GM21381 (cell line): ENCODE measurements at regions not wholly inside any gene's neighbourhood (a gene's known extent, or its start where the extent isn't known, plus 50 kb on each side); places are given as distances from the start of the nearest gene placed in this dataset.
A peak's percentile ranks its signal among the peaks of the same experiment; 100 is the strongest.

Experiments used
- ATAC-seq: cut with Tn5 transposase; IDR thresholded peaks from one replicate; pipeline ENCODE4 v1.9.1; 2021; ENCODE audit warnings: mild to moderate bottlenecking, moderate library complexity; ENCODE audit not compliant: unreplicated experiment

DNA sequence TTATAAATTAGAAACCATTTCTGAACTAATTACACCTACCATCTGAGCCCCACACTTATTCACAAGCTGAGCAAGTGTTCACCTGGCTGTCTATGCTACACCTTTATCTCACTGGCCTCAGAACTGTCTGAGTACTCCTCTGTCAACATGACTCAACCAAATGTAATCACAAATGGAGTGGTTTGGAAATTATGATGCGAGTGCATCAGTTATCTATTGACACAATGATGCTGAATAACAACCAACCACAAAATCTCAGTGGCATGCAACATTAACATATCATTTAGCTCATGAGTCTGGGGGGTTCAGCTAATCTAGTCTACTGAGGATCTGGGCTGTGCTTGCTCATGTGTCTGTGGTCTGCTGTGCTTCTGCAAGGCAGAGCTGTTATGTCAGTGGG is 184.2 kb upstream of the NXPH2 start:
- ATAC-seq = no peak

DNA sequence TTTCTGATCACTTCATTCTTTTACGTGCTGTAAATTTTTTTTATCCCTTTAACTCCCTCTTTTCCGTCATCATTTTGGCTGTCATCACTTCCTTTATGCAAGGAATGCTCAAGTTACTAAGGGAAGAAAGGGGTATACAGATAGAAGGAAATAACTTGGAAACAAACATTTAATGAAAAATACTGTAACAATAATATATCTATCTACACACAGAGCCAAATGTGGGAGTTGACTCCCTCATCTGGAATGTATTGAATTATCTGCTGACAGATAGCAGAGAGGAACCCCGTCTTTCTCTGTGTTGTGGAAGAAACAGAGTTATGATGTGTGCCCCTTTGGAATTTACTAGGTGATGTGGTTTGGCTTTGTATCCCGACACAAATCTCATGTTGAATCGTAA is 182.5 kb upstream of the NXPH2 start:
- no peak for ATAC-seq

GRCh38 chr2:138960191-138960590 is 180.0 kb upstream of the NXPH2 start:
- ATAC-seq = no peak

GRCh38 chr2:138959031-138959430 is 178.8 kb upstream of the NXPH2 start:
- ATAC-seq = no peak

DNA sequence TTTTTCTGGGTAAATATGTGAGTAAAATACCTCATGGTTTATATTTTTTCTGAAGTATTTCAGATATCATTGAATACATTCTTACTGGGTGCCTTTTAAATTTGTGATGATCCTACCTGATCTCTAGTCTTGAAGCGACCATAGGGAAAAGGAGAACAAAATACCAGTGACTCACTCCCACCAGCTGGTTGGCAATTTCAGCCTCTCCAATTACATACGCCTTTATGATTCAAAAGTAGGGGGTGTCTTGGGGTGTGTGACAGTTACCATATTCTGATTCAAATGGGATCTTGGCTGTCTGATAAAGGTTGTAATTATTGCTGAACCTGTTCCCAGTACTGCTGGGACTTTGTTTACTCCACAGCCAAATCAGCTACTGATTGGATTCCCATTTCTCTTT is 175.9 kb upstream of the NXPH2 start:
- no peak for ATAC-seq

GRCh38 chr2:138950486-138950885 is 170.3 kb upstream of the NXPH2 start:
- no peak for ATAC-seq

GRCh38 chr2:138949517-138949916 is 169.3 kb upstream of the NXPH2 start:
- no peak for ATAC-seq

DNA sequence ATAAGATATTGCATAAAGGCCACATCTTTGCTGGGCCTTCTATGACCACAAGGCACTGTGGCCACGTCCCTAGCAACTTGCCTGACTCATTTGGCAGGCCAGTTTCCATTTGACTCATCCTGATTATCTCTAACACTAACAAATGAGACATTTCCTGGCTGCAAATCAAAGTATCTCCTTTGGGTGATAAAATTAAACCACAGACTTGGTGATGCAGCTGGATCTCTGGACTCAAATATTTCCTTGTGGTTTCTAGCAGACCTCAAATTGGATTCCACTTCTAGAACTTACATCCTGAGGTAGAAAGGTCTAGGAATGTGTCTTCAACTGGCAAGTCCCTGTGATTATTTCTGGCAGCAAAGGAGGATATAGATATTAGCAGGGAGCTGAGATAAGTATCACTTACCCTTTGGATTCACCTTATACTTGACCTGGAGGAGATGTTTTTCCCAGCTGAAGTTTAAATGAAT is 167.9 kb upstream of the NXPH2 start:
- ATAC-seq = peak; percentile 77

DNA sequence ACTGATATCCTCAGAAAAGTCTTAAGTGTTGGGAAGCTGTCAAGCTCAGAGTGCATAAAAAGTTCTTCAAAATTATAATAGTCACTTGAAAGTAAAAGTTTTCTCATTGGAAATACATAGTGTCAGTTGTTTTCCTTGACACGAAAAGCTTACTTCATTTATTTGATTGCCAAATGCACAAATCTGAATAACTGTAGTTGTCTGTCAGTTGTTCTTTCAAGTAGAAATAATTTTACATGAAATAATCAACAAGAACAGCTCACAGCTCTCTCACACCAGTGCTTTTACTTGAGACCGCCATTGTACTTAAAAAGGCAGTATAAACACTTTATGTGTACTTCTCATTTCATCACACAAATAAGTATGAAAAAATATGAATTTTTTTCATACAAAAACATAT is 163.3 kb upstream of the NXPH2 start:
- no peak for ATAC-seq

DNA sequence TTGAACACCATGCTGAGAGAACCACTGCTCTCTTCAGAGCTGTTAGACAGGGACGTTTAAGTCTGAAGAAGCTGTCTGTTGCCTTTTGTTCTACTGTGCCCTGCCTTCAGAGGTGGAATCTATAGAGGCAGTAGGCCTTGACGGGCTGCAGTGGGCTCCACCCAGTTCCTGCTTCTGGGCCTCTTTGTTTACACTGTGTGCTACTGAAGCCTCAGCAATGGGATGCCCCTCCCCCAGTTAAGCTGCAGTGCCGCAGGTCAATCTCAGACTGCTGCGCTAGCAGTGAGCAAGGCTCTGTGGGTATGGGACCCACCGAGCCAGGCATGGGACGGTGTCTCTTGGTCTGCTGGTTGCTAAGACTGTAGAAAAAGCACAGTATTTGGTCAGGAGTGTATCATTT is 162.3 kb upstream of the NXPH2 start:
- ATAC-seq = no peak

DNA sequence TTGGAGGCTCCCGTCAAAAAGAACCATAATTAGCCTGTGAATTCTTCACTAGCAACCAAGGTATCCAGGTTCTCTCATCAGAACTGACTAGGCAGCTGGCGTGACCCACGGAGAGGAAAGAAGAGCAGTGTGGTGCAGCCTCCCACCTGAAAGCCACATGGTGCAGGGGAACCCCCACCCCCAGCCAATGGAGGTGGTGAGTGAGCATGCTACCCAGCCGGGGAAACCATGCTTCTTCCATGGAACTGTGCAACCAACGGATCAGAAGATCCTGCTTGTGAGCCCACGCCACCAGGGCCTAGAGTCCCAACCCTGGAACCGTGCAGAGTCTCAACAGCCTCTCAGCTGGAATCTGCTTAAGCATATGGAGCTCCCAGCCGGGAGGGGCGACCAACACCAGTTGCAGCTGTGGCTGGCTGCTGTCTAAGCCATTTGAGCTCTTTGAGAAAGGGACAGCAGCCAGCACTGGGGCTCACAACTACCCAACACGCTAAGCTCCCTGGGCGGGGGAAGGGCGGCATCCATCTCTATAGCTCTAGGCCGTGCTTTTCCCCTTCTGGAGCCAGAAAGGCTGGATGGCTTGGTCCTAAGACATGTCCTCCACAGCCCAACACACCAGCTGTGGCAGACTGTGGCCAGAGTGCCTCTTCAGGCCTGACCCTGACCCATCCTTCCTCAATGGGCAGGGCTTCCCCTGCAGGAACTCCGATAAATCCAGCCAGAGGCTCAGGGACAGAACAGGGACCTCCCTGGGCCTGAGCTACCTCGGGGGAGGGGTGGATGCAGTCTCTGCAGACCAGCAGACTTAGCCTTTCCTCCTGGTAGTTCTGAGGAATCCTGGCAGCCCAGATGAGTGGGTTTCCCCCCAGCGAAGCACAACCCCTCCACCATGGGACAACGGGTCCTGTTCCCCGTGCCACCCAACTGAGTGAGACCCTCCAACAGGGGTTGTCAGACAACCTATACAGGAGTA is 151.4 kb upstream of the NXPH2 start:
- no peak for ATAC-seq

GRCh38 chr2:138930571-138930970 is 150.4 kb upstream of the NXPH2 start:
- no peak for ATAC-seq

DNA sequence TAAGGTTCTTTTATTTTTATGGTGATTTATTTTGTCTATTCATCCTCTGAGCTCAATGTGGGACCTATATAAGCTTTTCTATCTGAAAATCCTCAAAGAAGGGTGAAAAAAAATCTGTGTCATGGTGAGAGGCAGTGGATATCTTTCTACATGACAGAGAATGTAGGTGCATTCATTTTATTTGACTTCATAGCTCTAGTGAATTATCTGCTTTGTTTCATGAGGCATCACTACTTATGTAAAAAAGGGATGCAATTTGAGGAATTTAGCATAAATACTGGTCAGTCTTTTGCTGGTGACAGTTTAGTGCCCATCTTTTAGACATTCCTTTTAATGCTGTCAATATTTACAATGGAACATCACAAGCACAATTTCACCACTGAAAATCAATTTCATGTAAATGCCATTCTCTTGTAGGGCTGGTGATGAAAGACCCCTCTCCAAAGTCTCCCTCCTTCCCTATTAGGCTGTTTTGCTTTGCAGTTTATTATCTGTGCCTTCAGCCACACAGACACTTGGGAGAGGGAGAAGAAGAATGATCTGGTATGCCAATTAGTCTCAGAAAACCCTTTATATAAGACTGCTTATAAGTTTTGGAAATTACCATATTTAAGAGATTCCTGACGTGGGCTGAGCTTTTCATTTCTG is 148.3 kb upstream of the NXPH2 start:
- ATAC-seq = no peak

GRCh38 chr2:138922973-138923563 is 142.9 kb upstream of the NXPH2 start:
- ATAC-seq = no peak

GRCh38 chr2:138919120-138919747 is 139.0 kb upstream of the NXPH2 start:
- no peak for ATAC-seq

DNA sequence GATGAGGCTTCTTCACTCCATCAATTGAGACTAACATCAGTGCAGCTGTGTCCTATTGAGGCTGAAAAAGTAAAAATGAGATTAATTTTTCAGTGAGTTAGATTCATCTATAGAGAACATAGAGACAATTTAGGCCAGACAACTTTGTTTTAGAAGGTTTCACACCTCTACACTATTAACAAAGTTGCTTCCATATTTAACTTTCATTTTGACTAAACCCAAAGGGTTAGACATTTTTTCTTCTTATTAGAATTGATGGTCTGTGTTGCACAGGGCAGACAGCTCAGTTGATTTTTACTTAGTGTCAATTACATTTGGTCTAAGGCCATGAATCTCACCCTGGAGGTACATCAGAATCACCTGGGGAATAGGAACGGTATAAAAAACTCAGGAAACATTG is 130.2 kb upstream of the NXPH2 start:
- no peak for ATAC-seq

DNA sequence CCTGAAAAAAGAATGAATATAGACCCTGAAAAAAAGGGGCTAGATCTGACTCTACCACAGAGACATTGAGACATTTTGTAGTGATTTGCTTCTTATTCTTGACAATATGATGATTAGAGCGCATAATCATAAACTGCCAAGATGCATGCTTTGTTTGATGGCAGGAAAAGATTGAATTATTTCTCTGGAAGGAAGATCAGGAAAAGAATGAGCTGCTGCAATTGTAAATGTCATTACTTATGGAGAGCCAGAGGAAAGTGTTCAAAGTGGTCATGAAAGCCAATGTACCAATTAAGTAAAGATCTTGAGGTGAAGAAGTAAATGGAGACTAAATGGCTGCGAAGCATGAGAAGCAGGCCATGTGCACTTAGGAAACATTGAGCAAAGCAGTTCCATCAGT is 126.4 kb upstream of the NXPH2 start:
- ATAC-seq = no peak

DNA sequence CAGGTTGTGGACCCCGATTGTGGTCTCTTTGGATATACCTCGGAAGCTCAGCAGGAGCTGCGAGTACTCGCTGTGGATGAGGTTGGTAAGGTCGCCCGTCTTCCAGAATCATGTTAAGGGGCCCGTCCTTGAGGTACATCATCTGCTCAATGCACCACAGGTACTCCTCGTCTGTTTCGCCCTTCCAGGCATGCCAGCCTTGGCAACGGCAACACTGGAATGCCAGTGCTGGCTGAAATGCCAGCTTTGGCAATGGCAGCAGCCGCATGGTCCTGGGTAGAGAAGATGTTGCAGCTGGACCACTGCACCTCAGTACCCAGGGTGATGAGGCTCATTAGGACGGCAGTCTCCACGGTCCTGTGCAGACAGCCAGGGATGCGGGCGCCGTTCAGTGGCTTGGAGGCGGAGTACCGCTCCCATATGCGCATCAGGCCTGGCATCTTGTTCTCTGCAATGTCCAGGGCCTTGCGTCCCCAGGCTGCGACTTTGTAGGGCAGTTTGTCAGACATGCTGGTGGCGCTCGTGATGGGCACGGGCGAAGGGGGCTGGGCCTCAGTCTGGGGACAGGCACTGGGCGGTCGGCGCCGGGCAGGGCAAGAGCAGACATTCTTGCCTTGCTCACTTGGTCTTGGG is 122.2 kb upstream of the NXPH2 start:
- no peak for ATAC-seq

GRCh38 chr2:138901530-138901929 is 121.3 kb upstream of the NXPH2 start:
- ATAC-seq = no peak

DNA sequence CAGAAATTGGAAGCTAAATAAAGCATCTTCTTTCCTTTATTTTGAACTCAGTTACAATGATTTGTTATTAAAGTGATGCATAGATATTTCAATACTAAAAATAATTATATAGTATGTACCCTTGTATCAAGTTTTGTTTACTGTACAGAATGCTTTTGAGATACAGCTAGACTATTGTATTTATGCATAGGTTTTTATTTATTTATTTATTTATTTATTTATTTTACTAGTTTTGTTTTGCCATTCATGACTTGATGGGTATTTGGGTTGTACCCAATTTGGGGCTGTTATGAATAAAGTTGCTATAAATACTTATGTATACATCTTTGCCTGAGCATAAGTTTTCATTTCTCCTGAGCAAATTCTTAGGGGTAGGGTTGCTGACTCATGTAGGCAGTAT is 118.7 kb upstream of the NXPH2 start:
- no peak for ATAC-seq

DNA sequence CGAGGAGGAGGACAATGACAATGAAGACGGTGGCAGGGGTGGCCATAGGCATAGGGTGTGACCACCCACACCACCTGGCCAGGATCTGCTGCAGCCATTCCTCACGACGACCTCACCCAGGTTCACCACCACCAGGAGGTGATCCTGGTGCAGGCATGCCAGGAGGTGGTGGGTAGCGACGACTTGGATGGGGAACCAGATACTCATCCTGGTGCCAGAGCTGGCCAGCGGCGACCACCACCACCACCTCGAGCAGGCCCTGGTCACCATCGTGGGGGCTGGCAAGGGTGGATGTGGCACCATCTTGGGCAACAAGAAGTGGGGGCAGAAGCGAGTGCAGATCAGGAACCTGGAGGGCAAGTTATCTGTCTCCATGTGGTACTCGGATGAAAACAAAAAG is 117.1 kb upstream of the NXPH2 start:
- no peak for ATAC-seq
